OCI-LY1 (cell line): ENCODE measurements at regions not wholly inside any gene's neighbourhood (a gene's known extent, or its start where the extent isn't known, plus 50 kb on each side); places are given as distances from the start of the nearest gene placed in this dataset.

ENCODE experiments used
- H2AFZ ChIP-seq: fragments of 200-600 bp; sonication (generic), shearing (Covaris generic); 2 replicates; pipeline ENCODE4 v1.6.0; 2014; ENCODE audit warnings: antibody characterized with exemption, mild to moderate bottlenecking, low read length
- H3F3A ChIP-seq: fragments of 200-600 bp; sonication (generic), shearing (Covaris generic); 2 replicates; pipeline ENCODE4 v1.6.0; 2014; ENCODE audit warnings: mild to moderate bottlenecking, antibody characterized with exemption, low read length, moderate library complexity; ENCODE audit not compliant: insufficient read depth
- H3K27ac ChIP-seq: fragments of 200-600 bp; sonication (generic); 2 replicates; pipeline ENCODE4 v1.5.1; 2014; ENCODE audit warnings: low read length, mixed run types, mild to moderate bottlenecking, low read depth; ENCODE audit not compliant: poor library complexity, severe bottlenecking
- H3K27me3 ChIP-seq: fragments of 200-600 bp; sonication (generic); 2 replicates; pipeline ENCODE4 v1.6.0; 2014; ENCODE audit warnings: antibody characterized with exemption, mild to moderate bottlenecking, low read length, moderate library complexity; ENCODE audit not compliant: insufficient read depth
- H3K36me3 ChIP-seq: fragments of 200-600 bp; sonication (generic); 2 replicates; pipeline ENCODE4 v1.6.1; 2014; ENCODE audit warnings: mild to moderate bottlenecking, antibody characterized with exemption, low read length, moderate library complexity, mixed read lengths; ENCODE audit not compliant: insufficient read depth
- H3K4me1 ChIP-seq: fragments of 200-600 bp; sonication (generic); 2 replicates; pipeline ENCODE4 v1.5.1; 2014; ENCODE audit warnings: mild to moderate bottlenecking, low read length, moderate library complexity; ENCODE audit not compliant: insufficient read depth, severe bottlenecking
- H3K4me2 ChIP-seq: fragments of 200-600 bp; sonication (generic), shearing (Covaris generic); 2 replicates; pipeline ENCODE4 v1.6.1; 2014; ENCODE audit warnings: low read length
- H3K4me3 ChIP-seq: fragments of 200-600 bp; sonication (generic); 2 replicates; pipeline ENCODE4 v1.5.1; 2014; ENCODE audit warnings: low read length, low read depth, mild to moderate bottlenecking, mixed read lengths; ENCODE audit not compliant: poor library complexity, severe bottlenecking
- H3K79me2 ChIP-seq: fragments of 200-600 bp; shearing (Covaris generic); 2 replicates; pipeline ENCODE4 v1.6.1; 2016; ENCODE audit warnings: mixed run types, low read length, mixed read lengths; ENCODE audit not compliant: insufficient read depth
- H3K9ac ChIP-seq: fragments of 200-600 bp; sonication (generic), shearing (Covaris generic); 2 replicates; pipeline ENCODE4 v1.6.1; 2014; ENCODE audit warnings: mild to moderate bottlenecking, low read length, mixed read lengths
- H3K9me2 ChIP-seq: fragments of 200-600 bp; sonication (generic), shearing (Covaris generic); 2 replicates; pipeline ENCODE4 v1.6.1; 2014; ENCODE audit warnings: low read depth, mild to moderate bottlenecking, low read length, mixed read lengths
- H3K9me3 ChIP-seq: fragments of 200-600 bp; shearing (Covaris generic); 2 replicates; pipeline ENCODE4 v1.6.1; 2014; ENCODE audit warnings: low read length, mixed read lengths
- H4K20me1 ChIP-seq: fragments of 200-600 bp; sonication (generic), shearing (Covaris generic); 2 replicates; pipeline ENCODE4 v1.6.0; 2016; ENCODE audit warnings: mild to moderate bottlenecking, low read length; ENCODE audit not compliant: insufficient read depth
- EZH2 ChIP-seq: fragments of 200-600 bp; sonication (generic), shearing (Covaris generic); IDR thresholded peaks from 2 replicates; pipeline ENCODE4 v1.8.0; 2017; ENCODE audit warnings: borderline replicate concordance, mixed run types, mild to moderate bottlenecking, antibody characterized with exemption, low read length, moderate library complexity, mixed read lengths
- TF ChIP-seq, protein P1 (sequence below): fragments of 200-600 bp; sonication (generic), shearing (Covaris generic); IDR thresholded peaks from 2 replicates; pipeline ENCODE4 v1.5.1; 2017; ENCODE audit warnings: mild to moderate bottlenecking, antibody characterized with exemption, low read length, moderate library complexity, mixed read lengths

DNA sequence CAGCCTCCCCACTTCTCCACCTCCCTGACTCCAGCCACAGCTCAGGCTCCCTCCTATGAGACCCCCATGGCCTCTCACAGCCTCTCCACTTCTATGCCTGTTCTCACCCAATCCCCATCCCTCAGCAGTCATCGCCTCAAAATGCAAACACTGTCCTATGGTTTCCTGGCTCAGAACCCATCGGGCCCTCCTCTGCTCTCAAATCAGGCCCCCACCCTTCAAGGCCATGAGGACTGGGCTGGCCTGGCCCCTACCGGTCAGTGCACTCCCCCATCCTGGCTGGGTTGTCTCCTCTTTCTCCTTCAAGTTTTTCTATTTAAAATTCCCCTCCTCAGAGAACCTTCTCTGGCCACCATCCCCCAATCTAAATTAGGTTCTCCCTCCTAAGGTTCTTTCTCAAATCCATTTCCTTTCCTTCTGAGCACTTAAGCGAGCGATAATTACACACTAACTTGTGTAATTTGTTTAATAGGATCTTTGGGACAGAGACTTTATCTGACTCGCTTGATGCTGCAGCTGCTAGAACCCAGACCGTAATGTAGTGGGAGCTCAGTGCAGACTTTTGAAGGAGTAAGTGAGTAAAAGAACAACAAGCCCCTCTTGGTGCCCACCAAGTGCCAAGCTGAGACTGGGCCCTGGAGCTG, 347.2 kb downstream of the MATN1 start:
- Histone ChIP-seq H3K27ac (no peak overlapping the region), H3K9me3 (no peaks in the 10 kb centered on the region), H3K4me3 (no peak overlapping the region), H3K79me2 (no peaks in the 10 kb centered on the region), H3K27me3 (no peaks in the 10 kb centered on the region), H4K20me1 (no peaks in the 10 kb centered on the region), H3K36me3 (no peaks in the 10 kb centered on the region), H3K9ac (no peak overlapping the region), H2AFZ (no peak overlapping the region), H3F3A (no peaks in the 10 kb centered on the region), H3K9me2 (no peaks in the 10 kb centered on the region), H3K4me2 (no peak overlapping the region), H3K4me1 (no peaks in the 10 kb centered on the region)
- TF ChIP-seq, protein P1, sequence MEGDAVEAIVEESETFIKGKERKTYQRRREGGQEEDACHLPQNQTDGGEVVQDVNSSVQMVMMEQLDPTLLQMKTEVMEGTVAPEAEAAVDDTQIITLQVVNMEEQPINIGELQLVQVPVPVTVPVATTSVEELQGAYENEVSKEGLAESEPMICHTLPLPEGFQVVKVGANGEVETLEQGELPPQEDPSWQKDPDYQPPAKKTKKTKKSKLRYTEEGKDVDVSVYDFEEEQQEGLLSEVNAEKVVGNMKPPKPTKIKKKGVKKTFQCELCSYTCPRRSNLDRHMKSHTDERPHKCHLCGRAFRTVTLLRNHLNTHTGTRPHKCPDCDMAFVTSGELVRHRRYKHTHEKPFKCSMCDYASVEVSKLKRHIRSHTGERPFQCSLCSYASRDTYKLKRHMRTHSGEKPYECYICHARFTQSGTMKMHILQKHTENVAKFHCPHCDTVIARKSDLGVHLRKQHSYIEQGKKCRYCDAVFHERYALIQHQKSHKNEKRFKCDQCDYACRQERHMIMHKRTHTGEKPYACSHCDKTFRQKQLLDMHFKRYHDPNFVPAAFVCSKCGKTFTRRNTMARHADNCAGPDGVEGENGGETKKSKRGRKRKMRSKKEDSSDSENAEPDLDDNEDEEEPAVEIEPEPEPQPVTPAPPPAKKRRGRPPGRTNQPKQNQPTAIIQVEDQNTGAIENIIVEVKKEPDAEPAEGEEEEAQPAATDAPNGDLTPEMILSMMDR: no peak
- TF ChIP-seq EZH2: no peak

DNA sequence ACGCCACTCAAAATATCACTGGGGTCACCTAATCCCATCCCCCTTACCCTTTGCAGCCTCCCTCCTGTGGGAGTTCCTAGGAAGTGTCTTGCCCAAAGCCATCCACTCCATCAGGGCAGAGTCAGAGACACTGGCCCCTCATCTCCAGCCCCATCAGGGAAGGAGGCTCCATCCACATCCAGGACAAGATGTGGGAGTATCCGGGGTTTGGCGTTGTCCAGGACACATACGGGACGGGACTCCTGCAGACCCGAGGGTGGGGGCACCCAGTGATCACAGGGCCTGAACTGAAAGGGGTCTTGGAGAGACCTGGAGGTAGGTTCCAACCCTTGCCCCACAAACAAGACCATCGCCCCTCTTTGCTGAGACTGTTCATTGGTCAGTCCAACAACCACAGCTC, 348.2 kb downstream of the MATN1 start:
- Histone ChIP-seq H3K4me3 (no peak overlapping the region), H3K27ac (no peak overlapping the region), H4K20me1 (no peaks in the 10 kb centered on the region), H3F3A (no peaks in the 10 kb centered on the region), H2AFZ (no peak overlapping the region), H3K9me2 (no peaks in the 10 kb centered on the region), H3K9ac (no peak overlapping the region), H3K9me3 (no peaks in the 10 kb centered on the region), H3K79me2 (no peaks in the 10 kb centered on the region), H3K27me3 (no peaks in the 10 kb centered on the region), H3K4me2 (no peak overlapping the region), H3K36me3 (no peaks in the 10 kb centered on the region), H3K4me1 (no peaks in the 10 kb centered on the region)
- TF ChIP-seq, protein P1: no peak

DNA sequence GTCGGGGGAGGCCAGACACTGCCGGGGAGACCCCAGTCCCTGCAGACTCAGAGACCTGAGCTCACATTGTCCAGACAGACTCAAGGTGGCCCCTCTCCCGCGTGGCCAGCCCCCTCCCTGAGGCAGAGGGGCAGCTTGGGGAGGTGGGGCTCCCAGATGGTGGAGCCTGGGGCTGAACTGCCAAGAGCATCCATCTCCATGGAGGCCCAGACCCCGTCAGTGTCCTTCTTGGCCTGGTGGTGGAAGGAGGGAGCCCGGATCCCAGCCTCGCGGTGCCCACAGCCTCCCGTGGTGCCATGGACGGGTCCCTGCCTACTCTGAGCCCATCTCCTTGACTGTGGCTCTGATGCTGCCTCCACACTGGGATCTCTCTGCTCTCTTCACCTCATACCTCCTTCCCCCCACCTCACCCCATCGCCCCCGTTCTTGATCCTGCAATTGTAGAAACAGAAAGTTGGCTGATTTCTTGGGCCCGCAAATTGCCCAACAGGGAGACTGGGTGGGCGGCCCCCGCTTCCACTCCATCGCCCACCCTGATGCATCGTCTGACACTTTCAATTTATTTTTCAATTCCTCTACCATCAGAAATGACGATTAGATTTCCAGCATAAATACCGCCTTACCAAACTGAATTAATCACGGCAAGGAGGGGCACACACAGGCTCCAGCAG, 348.9 kb downstream of the MATN1 start:
- no peak overlapping the region for H3K27ac ChIP-seq
- no peak for TF ChIP-seq EZH2
- TF ChIP-seq, protein P1: no peak
- no peaks in the 10 kb centered on the region for H3K4me1 ChIP-seq
- H3K36me3 ChIP-seq: no peaks in the 10 kb centered on the region
- H3F3A ChIP-seq: no peaks in the 10 kb centered on the region
- no peaks in the 10 kb centered on the region for H4K20me1 ChIP-seq
- no peaks in the 10 kb centered on the region for H3K9me3 ChIP-seq
- no peak overlapping the region for H3K9ac ChIP-seq
- H3K27me3 ChIP-seq: no peaks in the 10 kb centered on the region
- H3K4me3 ChIP-seq: no peak overlapping the region
- no peak overlapping the region for H3K4me2 ChIP-seq
- H2AFZ ChIP-seq: no peak overlapping the region
- no peaks in the 10 kb centered on the region for H3K79me2 ChIP-seq
- no peaks in the 10 kb centered on the region for H3K9me2 ChIP-seq
